Right atrium auricular region (tissue), 2 donors: ENCODE measurements at regions not wholly inside any gene's neighbourhood (a gene's known extent, or its start where the extent isn't known, plus 50 kb on each side); places are given as distances from the start of the nearest gene placed in this dataset.

Experiments
- DNase-seq: peaks from one replicate; pipeline ENCODE4 v3.0.0-alpha.2; 2019; ENCODE audit warnings: low spot score
- H3K27ac ChIP-seq, 2 donors: fragments of 200-600 bp; sonication (generic); 1 replicate in 1 of 2; 2 replicates in 1 of 2; pipeline ENCODE4 v1.5.1; 2016 to 2019
- H3K27me3 ChIP-seq, 2 donors: fragments of 200-600 bp; sonication (generic); one replicate each; pipeline versions ENCODE4 v1.5.1 to v1.6.0; 2017 to 2019
- H3K36me3 ChIP-seq: fragments of 200-600 bp; sonication (generic); one replicate; pipeline ENCODE4 v1.5.1; 2016
- H3K4me1 ChIP-seq, 2 donors: fragments of 200-600 bp; sonication (generic); one replicate each; pipeline versions ENCODE4 v1.5.1 to v1.6.0; 2017 to 2019
- H3K4me3 ChIP-seq, 2 donors: fragments of 200-600 bp; sonication (generic); 1 replicate in 1 of 2; 2 replicates in 1 of 2; pipeline ENCODE4 v1.5.1; 2017 to 2019; ENCODE audit warnings: mild to moderate bottlenecking in 1 of 2, moderate library complexity in 1 of 2
- H3K9me3 ChIP-seq, 2 donors: fragments of 200-600 bp; sonication (generic); one replicate each; pipeline ENCODE4 v1.5.1; 2019
- TF ChIP-seq, protein P1 (sequence below), 2 donors: fragments of 200-600 bp; sonication (generic); IDR thresholded peaks; one replicate each; pipeline ENCODE4 v1.5.1; 2019; ENCODE audit warnings: antibody characterized with exemption in 2 of 2

DNA sequence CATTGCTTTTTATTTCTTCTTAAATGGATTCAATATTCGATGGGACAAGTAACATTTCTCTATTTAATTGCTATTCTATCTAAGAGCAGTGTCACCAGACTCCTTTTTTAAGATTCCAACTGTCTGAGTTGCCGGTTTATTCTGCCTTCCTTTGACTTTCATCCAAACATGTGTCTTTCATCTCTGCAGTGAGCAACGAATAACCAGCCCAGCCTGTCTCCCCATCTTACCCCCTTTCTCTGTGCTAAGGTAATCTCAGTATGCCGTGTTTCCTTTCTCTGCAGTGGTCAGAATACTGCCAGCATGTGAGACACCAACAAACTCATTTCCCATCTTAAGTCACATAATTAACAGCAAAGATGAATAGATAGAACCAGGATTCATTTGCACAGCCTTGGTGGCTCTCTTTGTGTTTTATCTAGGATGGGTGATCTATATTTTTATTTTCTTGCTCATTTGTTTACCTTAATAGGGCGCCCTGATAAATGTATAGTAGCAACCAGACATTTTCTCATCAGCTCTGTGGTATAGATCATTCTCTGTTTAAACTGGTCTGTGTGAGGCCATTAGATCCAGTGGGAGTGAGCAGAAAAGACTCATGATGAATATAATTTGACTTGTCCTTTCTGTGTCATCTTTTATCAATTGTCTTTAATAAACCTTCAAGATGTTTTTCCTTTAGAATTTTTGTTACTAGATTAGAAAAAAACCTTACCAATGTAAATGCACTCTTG lies 394.8 kb upstream of the IGFBP7 start:
- no peaks in the 10 kb centered on the region for H3K36me3 ChIP-seq

DNA sequence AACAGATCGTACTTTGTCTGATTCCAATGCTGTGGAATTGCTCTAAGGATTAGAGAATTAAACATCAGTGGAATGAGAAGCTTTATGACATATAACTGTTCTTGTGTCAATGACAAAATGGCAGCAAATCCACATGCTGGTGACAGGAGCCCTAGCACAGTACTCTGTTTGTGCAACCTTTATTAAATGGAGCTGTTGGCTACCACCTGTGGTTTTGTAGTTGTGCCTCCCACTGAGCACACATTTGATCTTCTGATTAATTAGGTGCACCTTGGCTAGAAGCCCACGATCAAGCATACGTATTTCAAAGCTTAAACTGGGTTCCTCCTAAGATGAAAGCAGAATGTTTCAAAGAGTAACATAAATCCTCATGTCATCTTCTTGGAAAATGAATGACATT lies 394.0 kb upstream of the IGFBP7 start:
- H3K4me3 ChIP-seq: no peak overlapping the region
- H3K27ac ChIP-seq: no peak overlapping the region
- H3K4me1 ChIP-seq: no peaks in the 10 kb centered on the region
- no peaks in the 10 kb centered on the region for H3K36me3 ChIP-seq
- no peaks in the 10 kb centered on the region for H3K9me3 ChIP-seq
- DNase-seq: no peak
- TF ChIP-seq, protein P1, sequence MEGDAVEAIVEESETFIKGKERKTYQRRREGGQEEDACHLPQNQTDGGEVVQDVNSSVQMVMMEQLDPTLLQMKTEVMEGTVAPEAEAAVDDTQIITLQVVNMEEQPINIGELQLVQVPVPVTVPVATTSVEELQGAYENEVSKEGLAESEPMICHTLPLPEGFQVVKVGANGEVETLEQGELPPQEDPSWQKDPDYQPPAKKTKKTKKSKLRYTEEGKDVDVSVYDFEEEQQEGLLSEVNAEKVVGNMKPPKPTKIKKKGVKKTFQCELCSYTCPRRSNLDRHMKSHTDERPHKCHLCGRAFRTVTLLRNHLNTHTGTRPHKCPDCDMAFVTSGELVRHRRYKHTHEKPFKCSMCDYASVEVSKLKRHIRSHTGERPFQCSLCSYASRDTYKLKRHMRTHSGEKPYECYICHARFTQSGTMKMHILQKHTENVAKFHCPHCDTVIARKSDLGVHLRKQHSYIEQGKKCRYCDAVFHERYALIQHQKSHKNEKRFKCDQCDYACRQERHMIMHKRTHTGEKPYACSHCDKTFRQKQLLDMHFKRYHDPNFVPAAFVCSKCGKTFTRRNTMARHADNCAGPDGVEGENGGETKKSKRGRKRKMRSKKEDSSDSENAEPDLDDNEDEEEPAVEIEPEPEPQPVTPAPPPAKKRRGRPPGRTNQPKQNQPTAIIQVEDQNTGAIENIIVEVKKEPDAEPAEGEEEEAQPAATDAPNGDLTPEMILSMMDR (IDR thresholded peaks at IDR 0.05): no peak
- H3K27me3 ChIP-seq: no peaks in the 10 kb centered on the region

More for the DNA sequence above, 394.8 kb upstream of the IGFBP7 start:
- H3K4me3 ChIP-seq: no peak overlapping the region
- H3K27me3 ChIP-seq: no peaks in the 10 kb centered on the region
- H3K27ac ChIP-seq: no peak overlapping the region
- TF ChIP-seq, protein P1 (IDR thresholded peaks at IDR 0.05): no peak
- H3K9me3 ChIP-seq: no peaks in the 10 kb centered on the region
- DNase-seq: no peak
- no peaks in the 10 kb centered on the region for H3K4me1 ChIP-seq

DNA sequence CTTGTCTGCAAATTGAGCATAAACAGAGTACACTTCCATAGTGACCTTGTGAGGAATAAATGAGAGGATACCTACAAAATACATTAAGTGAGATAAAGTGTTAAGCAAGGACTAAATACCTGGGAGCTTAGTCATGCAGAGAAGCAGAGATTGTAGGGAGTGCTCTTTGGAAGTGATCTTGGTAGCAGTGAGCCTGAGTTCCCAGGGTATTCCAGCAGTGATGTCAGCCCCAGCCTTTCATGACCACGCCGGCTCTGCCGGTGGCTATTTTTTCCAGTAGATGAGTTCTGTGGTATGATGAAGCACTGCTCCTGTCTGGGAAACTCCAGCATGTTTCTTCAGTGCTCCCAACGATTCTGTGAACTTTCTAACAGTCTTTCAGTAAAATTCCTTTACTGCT lies 391.5 kb upstream of the IGFBP7 start:
- no peaks in the 10 kb centered on the region for H3K27me3 ChIP-seq
- H3K9me3 ChIP-seq: no peaks in the 10 kb centered on the region
- no peak overlapping the region for H3K27ac ChIP-seq
- H3K4me3 ChIP-seq: no peak overlapping the region
- DNase-seq: no peak
- H3K4me1 ChIP-seq: no peaks in the 10 kb centered on the region
- no peaks in the 10 kb centered on the region for H3K36me3 ChIP-seq
- TF ChIP-seq, protein P1 (IDR thresholded peaks at IDR 0.05): no peak

DNA sequence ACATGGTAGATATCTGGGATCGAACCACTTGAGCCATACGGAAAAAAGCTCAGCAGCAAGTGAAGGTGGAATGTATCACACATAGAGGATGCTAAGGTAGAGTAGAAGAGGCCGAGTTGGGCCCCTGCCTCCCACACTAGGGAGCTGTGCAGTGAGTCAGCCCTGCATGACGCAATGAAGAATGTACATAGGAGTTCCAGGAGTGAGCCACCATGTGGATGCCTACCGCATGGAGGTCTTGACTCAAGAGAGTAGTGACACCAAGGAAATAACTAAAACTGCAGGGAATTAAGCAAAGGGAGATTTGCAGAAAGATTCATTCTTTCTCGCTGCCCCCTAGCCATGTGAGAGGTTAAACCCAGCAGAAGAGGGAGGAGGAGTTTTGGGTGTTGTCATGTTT lies 389.6 kb upstream of the IGFBP7 start:
- DNase-seq: no peak
- Histone ChIP-seq H3K27ac (no peak overlapping the region), H3K27me3 (no peaks in the 10 kb centered on the region), H3K36me3 (no peaks in the 10 kb centered on the region), H3K4me1 (no peaks in the 10 kb centered on the region), H3K4me3 (no peak overlapping the region), H3K9me3 (no peaks in the 10 kb centered on the region)
- TF ChIP-seq, protein P1 (IDR thresholded peaks at IDR 0.05): no peak

DNA sequence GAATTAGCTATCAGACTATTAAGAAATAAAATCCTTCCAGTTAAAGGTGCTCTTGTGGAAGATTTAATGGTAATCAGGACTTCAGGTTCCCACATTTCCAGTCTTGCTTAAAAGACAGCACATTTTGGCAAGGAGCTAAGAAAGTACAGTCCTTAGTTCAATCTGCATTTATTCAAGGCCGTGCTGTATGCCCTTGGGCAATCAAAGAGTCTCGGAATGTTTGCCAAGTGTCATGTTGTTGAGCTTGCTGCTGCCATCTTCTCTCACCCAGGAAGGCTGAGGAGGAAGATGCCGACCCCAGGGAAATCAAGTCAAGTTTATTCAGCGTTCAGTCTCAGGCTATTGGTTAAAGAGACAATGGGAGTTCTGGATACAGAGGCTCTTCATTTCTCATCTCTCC lies 388.1 kb upstream of the IGFBP7 start:
- no peak for DNase-seq
- Histone ChIP-seq H3K9me3 (no peaks in the 10 kb centered on the region), H3K27me3 (no peaks in the 10 kb centered on the region), H3K4me3 (no peak overlapping the region), H3K36me3 (no peaks in the 10 kb centered on the region), H3K27ac (no peak overlapping the region), H3K4me1 (no peaks in the 10 kb centered on the region)
- TF ChIP-seq, protein P1 (IDR thresholded peaks at IDR 0.05): no peak
